ENCODE measurements at regions not wholly inside any gene's neighbourhood (a gene's known extent, or its start where the extent isn't known, plus 50 kb on each side); places are given as distances from the start of the nearest gene placed in this dataset.
A peak's percentile ranks its signal among the peaks of the same experiment; 100 is the strongest.

- DNase-seq (ENCODE audit: low spot score), result no peak
- Histone ChIP-seq H3K27ac (no peak overlapping the region), H3K4me3 (no peak overlapping the region)
- TF ChIP-seq CTCF (IDR thresholded peaks at IDR 0.05), result no peak
Measured at GRCh38 chr13:39202746-39203145, 164.5 kb downstream of the NHLRC3 start.

GRCh38 chr13:39208636-39209035 is 170.4 kb downstream of the NHLRC3 start:
- Histone ChIP-seq H3K27ac (no peak overlapping the region), H3K4me3 (no peak overlapping the region)
- no peak for TF ChIP-seq CTCF (IDR thresholded peaks at IDR 0.05)
- no peak for DNase-seq (ENCODE audit: low spot score)

- Histone ChIP-seq H3K4me3 (no peak overlapping the region), H3K27ac (peak overlapping the region; percentile 43 to 49)
- no peak for DNase-seq (ENCODE audit: low spot score)
- no peak for TF ChIP-seq CTCF (IDR thresholded peaks at IDR 0.05)
Measured at GRCh38 chr13:39209731-39210531, 171.7 kb downstream of the NHLRC3 start.

- Histone ChIP-seq H3K27ac (peak overlapping the region in 1 of 2 donors; percentile 43), H3K4me3 (no peak overlapping the region)
- TF ChIP-seq CTCF (IDR thresholded peaks at IDR 0.05), result no peak
- no peak for DNase-seq (ENCODE audit: low spot score)
Measured at GRCh38 chr13:39210961-39211534, 172.8 kb downstream of the NHLRC3 start.

GRCh38 chr13:39215971-39216370 is 177.7 kb downstream of the NHLRC3 start:
- Histone ChIP-seq H3K4me3 (no peak overlapping the region), H3K27ac (no peak overlapping the region)
- no peak for TF ChIP-seq CTCF (IDR thresholded peaks at IDR 0.05)
- DNase-seq (ENCODE audit: low spot score), result no peak

GRCh38 chr13:39217471-39217870 is 179.2 kb downstream of the NHLRC3 start:
- no peak for TF ChIP-seq CTCF (IDR thresholded peaks at IDR 0.05)
- Histone ChIP-seq H3K27ac (no peak overlapping the region), H3K4me3 (no peak overlapping the region)
- no peak for DNase-seq (ENCODE audit: low spot score)

Measured in coronary artery (tissue), 2 donors.